H1 (cell line): ENCODE measurements at regions not wholly inside any gene's neighbourhood (a gene's known extent, or its start where the extent isn't known, plus 50 kb on each side); places are given as distances from the start of the nearest gene placed in this dataset.

ENCODE experiments used
- ATF3 ChIP-seq: IDR thresholded peaks from 2 replicates; pipeline ENCODE4 v1.6.1; 2011; ENCODE audit warnings: low read depth, mild to moderate bottlenecking, low read length; ENCODE audit not compliant: insufficient read depth
- BACH1 ChIP-seq: IDR thresholded peaks from 2 replicates; pipeline ENCODE4 v1.6.1; 2012; ENCODE audit warnings: low read length, improper control_type of control experiment
- CHD1 ChIP-seq: IDR thresholded peaks from 2 replicates; pipeline ENCODE4 v1.6.1; 2012; ENCODE audit warnings: low read depth, low read length, improper control_type of control experiment
- GABPA ChIP-seq: IDR thresholded peaks from 2 replicates; pipeline ENCODE4 v1.6.1; 2011; ENCODE audit warnings: mild to moderate bottlenecking, low read length, moderate library complexity, borderline replicate concordance; ENCODE audit not compliant: insufficient read depth
- KDM5A ChIP-seq: fragments of 200-600 bp; IDR thresholded peaks from 2 replicates; pipeline ENCODE4 v1.7.1; 2012; ENCODE audit warnings: mild to moderate bottlenecking, low read length, inconsistent platforms, mixed read lengths
- NRF1 ChIP-seq: IDR thresholded peaks from 2 replicates; pipeline ENCODE4 v1.6.1; 2011; ENCODE audit warnings: mild to moderate bottlenecking, low read depth, low read length, improper control_type of control experiment
- SP2 ChIP-seq: IDR thresholded peaks from 2 replicates; pipeline ENCODE4 v1.6.1; 2012; ENCODE audit warnings: mild to moderate bottlenecking, low read length, inconsistent platforms
- USF2 ChIP-seq: IDR thresholded peaks from 2 replicates; pipeline ENCODE4 v1.6.1; 2011; ENCODE audit warnings: low read length, improper control_type of control experiment

DNA sequence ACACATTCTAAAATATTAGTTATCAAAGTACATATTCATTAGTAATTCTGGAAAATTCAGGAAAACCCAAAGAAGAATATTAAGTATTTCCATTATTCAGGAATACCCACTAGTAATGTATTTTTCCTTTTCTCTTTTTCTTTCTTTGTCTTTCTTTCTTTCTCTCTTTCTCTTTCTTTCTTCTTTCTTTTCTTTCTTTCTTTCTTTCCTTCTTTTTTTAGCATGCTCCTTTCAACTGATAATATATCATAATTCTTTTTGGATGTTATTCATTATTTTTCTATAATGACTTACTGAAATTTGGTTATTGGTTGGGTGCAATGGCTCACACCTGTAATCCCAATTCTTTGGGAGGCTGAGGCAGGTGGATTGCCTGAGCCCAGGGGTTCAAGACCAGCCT, 175.6 kb upstream of the RAB4A start (continued):
- TF ChIP-seq ATF3 (no peak), GABPA (no peak), BACH1 (no peak), KDM5A (no peak), SP2 (no peak), USF2 (no peak), CHD1 (no peak), NRF1 (no peak)
